Stimulated activated CD8-positive, alpha-beta memory T cell treated with anti-CD3 and anti-CD28 coated beads, Interleukin-7, amount 100 ng/mL, for 4 hours (primary cell): ENCODE measurements at regions not wholly inside any gene's neighbourhood (a gene's known extent, or its start where the extent isn't known, plus 50 kb on each side); places are given as distances from the start of the nearest gene placed in this dataset.

Experiments used
- DNase-seq, 2 donors: peaks; one replicate each; pipeline ENCODE4 v3.0.0-alpha.2; 2020; ENCODE audit warnings: low read depth in 2 of 2

DNA sequence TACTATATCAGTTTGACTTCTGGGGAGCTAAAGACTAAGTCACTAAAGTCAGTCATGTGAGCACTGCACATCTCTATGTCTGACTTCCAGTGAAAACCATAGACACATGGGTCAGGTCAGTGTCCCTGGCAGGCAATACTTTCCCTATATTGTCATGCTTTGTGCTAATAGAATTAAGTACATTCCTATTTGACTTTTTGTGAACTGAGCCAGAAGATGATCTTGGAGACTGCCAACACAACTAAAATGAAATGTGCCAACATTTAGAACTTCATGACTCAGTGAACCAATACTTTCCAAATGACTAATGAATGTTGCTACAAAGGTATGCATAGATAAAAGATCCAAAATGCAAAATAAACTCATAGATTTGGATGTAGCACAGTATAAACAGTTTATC lies 820.8 kb upstream of the FAM98A start:
- DNase-seq: no peak

DNA sequence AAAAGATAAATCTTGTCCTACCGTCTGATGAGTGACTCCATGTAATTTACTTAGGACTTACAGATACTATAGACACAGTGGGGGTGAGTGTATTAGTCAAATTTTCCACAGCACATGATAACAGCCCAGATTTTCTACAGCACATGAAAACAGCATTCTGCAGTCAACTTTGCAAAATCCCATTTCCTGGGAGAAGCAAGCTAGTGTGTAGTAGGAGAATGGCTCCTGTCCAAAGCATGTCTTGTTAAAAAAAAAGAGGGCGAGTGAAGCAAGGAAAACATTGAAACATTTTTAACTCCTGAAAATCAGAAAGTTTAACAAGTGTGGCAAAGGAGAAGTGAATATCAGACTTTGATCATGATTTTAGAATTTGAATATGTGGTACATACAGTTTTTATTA lies 817.8 kb upstream of the FAM98A start:
- no peak for DNase-seq

DNA sequence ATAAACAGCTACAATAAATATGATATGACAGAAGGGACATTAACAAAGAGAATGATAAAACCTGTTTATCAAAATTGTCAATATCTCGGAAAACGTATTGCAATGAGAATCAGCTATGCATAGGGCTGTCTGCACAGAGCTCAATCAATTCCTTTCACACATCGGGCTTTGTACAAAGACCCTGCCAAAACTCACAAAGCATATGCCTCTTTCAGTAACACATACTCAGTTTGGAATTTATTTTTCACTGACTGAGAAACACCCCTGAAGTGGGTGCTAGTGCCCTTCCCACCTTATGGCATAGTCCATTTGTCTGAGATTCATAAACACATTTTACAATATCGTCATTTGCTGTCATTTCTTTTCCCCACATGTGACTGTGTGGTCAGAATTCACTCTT lies 815.8 kb upstream of the FAM98A start:
- DNase-seq: no peak

DNA sequence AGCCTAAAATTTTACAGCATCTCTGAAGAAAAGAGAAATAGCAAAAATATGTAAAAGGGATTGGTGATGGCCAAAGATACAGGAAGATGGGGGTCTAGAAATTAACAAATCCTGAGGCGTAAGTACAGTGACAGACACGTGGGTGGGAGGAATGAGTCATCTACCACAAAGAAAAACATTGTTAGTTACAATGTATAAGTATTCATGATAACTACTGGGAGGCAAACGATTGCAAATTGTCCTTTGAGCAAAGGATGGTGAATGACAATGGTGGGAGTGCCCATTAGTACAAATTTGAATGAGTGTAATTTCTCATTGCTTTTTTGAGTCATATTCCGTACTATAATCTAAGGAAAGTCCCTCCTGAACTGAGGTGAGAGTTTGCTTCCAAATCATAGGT lies 809.0 kb upstream of the FAM98A start:
- no peak for DNase-seq

DNA sequence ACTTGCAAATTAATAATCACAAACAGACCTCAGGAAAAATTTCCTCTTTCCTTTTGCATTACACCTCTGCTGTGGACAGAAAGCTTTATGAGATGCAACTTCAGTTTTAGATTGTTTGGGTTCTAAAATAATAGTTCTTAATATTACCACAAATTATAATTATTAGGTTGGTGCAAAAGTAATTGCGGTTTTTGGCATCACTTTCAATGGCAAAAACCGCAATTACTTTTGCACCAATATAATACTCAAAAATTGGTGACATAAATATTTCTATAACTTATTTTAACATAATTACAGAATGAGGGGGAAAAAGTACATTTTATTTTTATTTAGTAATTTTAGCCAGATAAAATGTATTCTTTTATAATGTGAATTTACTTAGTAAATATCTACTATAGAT lies 804.4 kb upstream of the FAM98A start:
- DNase-seq: no peak

DNA sequence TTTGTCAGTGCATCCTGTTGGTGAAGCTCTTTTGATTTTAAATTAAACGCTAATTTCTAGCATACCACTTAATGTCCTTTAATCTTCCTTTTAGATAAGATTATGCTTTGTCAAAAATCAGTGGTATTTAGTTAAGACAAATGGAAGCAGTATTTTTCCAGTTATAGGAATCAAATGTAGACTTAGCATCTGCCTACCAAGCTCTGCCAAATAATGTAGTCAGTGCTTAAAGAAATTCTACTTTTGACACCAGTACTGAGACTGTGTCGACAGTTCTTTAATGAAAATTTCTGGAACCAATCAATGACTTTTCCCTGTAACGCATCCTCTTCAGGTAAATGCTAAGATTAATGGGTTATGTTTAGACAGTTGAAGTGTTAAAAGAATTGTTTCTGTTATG lies 803.3 kb upstream of the FAM98A start:
- no peak for DNase-seq

DNA sequence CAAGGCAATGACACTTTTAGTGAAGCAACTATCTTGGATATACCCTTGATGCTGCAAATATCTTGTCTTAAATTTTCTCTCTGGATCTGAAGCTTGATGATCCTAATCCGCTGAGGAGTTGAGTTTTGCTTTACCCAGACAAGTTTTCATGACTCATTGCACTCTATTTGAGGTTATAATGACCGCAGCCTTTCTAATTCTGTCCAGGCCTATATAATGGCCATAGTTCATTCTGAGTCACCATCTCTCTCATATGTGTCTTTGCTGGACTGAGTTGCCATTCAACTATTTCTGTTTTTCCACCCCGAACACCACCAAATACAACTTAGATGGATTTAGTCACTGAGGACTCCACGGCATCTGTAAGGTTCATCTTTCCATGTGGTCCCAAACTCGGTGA lies 802.1 kb upstream of the FAM98A start:
- no peak for DNase-seq

DNA sequence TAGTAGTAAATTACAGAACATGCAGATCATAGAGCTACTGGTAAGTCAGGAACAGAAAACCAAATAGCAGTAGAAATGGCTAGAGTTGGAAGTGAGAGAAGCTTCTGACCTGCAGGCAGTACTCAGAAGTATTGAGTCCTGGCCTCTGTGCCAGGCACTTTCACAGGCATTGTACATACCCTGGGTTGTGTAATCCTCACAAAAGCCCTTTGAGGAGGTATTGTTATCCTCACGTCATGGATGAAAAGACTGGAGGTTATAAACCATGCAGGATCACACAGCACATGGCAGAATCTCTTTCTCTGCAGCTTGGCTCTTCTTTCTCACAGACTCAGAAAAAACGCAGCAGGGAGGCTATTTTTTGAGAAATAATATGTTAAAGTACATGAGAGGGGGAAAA lies 789.3 kb upstream of the FAM98A start:
- DNase-seq: no peak

DNA sequence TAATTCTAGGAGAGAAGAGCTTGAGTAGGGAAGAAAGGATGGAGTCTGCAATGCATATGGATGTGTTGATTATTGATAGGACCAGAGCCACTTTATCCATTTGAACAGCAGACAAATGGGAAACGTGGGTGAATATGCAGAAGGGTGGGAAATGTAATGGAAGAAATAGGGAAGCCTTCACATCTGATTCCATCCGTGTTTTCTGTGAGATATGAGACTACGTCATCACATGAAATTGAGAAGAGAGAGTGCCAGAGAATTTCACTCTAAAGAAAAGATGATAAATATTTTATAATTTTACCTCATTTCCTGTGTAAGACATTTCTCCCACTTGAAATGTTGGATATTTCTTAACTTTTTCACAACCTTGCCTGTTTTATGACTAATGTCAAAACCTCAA lies 788.4 kb upstream of the FAM98A start:
- DNase-seq: no peak

DNA sequence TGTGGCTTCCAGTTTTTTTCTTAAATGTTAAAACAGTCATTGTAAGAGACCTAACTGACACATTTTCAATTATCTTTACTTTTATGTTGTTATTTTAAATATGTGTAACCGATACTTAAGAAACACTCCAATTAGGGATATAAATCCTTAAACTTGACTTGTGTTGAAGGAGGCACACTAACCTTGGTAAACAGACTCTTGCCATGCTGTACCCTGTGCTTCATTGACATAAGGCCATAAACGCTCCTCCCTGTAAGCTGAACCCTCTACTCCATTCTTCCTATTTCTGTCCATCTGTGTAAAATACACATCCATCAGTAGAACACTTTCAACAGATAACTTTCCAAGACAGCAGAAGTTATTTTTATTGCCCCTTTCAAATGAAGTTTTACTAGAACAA lies 780.5 kb upstream of the FAM98A start:
- no peak for DNase-seq

DNA sequence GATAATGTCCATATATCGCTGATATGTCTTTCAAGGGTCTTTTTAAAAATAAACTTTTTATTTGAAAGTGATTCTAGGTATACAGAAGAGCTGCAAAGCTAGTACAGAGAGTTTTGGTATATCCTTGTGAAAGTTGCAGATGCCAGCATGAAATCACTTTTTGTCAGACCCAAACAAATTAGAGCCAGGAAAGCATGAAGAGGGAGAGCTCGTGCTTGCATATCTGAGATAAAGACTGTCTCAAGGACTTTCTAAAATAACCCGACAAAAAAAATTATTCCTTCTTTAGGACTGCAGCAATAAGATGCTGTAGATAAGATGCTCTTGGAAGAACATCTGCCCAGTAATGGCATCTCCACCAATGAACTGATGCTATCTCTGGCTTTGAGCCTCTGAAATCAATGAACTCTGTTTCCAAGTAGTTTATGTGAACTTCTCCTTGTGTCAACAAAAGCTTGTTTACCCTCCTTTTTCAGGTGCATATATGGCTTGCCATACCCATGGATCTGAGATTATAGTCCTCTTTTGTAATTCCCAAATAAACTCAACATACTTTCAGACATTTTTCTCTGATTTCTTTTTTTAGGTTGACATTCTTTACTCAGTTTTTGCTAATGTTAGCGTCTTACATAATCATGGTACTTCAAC lies 774.6 kb upstream of the FAM98A start:
- DNase-seq: no peak

DNA sequence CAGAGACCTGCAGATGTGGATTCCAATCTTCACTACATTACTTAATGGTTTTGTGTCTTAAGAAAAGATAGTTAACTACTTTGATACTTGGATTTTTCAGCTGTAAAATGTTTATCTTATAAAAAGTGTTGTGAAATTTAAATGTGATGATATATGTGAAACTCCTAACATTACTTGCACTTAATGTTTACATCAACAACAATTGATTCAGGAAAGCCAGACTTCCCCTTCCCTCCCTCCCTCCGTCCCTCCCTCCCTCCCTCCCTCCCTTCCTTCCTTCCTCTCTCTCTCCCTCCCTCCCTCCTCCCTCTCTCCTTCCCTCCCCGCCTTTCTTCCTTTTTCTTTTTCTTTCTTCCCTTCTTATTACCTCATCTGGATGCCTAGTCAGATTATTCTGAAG lies 773.9 kb upstream of the FAM98A start:
- no peak for DNase-seq

DNA sequence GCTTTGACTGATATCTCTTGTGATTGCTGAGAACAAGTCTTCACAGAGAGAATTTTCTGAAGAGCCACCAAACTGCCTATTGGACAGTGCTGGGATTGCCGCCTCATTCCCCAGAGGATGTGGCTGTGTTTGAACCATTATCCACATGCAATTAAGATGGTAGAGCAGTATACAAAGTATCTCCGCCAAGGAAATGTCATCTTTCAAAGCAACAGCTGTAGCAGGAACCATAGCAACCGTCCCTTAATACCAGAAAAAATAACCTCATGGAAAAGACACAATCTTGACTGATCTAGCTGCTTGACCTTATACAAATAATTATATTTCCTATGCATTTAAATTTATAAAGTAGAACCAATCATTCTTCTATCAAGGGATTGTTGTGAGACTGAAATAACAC lies 772.6 kb upstream of the FAM98A start:
- no peak for DNase-seq

DNA sequence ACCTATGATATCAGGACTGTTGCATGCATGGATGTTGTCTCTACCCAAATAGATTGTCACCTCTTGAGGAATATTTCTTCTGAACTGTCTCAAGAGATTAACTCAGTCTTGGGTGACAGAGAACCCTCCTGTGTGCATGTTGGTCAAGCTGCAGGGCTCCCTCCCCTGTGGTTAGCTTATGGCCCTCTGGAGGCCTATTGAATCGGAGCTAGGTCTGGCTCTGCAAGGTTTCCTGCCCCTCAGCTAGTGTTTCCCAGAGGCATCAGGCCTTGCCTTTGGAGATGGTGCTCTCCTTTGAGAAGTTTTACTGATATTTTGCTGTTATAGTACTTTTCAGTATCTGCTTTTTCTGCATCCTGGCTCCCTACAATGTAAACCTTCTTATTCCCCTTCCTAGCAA lies 769.2 kb upstream of the FAM98A start:
- no peak for DNase-seq

DNA sequence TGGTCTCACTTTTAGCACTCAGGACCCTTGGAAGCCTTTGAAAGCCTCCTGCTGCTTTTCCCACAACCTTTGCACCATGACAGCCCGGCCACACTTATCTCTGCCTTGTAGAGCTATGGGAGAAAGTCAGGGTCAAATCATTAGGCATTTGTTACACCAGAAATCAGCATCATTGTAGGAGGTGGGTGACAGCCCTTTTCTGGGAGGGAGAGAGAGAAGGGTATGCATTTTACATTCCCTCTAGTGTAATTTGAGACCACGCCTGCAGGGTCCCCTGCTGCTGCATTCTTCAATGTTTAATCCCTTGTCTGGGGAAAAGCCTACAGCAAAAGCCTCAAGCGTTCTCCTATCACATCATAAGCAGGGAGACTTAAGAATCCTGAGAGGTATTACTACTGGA lies 766.8 kb upstream of the FAM98A start:
- no peak for DNase-seq

DNA sequence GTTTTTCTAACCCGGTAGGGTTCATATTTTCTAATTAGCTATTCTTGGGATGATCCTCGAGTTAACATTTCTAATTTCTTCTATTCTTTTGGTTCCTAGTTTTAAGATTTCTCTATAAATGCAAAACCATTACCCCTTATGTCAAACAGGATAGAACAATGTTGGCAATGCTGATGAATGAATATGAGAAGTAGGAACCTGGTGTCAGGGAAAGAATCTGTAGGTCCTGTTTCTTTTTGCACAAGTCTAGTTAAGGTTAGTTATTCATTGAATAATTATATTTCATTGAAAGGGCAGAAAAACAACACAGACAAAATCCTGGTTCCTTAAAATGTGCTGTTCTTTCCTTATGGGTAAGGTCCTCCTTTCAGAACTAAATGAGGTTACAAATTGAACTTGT lies 766.4 kb upstream of the FAM98A start:
- DNase-seq: no peak

DNA sequence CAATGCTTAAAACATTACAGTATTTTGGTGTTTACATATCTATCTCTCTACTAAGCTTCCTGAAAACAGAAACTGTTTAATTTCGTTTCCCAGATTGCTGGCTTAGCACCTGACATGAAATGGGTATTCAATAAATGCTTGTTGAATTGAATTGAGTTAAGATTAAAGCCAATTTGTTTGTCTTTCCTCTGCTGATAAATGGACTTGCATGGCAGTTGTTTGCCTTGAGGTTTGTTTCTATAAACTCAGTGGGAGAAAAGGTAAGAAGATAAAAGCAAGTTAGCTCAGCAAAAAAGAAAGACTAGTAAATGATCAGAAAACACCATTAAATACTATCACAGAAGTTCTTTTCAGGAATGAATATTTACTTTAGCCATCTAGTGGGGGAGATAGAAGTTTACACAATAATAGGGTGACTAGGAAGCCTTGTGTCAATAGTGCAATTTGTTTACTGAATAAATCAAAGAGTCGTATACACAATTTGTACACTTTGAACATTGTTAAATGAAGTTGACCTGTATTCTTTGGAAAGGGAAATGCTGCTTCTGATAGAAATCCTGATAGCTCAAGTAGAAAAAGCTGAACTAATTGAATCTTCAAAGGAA lies 754.5 kb upstream of the FAM98A start:
- no peak for DNase-seq

DNA sequence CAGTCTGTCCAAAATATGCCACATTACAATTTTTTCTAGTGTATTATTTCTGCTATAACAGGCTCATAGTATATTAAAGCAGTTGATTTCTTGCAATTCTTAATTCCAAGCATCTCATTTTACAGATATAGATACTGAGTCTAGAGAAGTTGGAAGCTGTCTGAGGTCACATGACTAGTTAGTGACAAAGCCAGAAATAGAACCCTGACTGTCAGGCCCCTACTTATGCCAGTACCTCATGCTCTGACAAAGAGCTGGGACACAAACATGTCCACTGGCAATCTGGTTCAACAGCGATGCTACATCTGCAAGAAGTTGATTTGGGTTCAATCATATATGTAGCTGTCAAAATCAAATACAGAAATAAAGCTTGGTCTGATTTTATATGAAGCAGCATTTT lies 750.4 kb upstream of the FAM98A start:
- DNase-seq: no peak

DNA sequence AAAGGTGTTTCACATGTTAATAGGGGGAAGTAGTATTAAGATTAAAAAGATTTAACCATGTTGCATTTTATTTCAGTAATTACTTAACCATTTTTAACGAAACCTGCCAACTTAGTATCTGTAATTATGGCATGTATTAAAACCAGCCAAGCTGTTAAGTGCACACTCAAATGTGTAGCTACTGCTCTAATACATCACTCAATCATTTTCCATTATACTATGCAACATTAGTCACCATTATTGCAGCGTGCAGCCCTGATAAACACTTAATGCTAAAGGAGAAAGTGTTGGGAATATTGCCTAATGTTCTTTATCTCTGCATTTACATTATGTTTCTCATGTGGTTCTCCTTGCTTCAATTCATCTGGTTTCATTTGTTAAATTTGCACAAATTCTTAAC lies 745.9 kb upstream of the FAM98A start:
- no peak for DNase-seq

DNA sequence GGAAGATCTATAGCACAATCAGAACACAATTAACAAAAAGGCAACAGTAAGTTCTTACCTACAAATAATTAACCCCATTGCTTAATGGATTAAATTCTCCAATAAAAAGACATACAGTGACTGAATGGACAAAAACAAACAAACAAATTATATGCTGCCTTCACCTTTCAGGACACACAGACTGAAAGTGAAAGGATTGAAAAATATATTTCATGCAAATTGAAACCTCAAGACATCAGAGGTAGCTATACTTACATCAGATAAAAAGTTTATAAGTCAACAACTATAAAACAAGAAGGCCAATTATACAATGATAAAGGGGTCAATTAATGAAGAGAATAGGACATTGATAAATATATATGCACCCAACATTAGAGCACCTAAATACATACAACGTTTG lies 741.2 kb upstream of the FAM98A start:
- DNase-seq: no peak

DNA sequence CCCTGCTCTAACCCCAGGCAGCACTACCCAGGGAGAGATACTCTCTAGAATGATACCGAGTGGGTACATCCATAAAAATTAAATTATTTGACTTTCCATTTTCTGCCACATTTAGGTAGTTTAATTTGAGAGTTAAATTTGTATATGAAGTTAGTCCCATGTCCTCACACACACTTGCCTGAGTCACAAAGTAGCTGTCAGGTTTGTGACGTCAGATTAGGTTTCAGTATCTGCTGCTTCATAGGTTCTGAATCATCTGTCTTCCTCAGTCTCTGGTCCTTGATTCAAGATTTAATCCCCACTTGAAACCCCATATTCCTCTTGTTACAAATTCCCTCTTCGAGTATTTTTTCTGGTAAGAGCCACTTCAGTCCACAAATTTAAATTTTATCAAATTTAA lies 738.6 kb upstream of the FAM98A start:
- no peak for DNase-seq

DNA sequence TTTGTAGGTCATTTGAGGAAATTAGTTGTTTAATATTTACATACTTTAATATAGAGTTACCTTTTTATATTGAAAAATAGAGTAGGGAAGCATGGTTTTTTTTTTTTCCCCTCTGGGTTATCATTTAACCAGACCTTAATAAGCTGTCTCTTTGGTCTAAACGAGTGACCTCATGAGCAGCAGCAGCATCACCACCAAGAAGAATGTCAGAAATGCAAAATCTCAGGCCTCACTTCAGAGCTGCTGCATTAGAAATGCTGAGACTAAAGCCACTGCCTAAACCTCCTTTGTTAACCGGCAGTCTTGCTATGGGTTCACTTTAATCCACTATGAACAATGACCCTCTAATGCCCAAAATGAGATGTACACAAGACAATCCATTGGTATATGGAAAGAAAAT lies 733.7 kb upstream of the FAM98A start:
- DNase-seq: no peak

DNA sequence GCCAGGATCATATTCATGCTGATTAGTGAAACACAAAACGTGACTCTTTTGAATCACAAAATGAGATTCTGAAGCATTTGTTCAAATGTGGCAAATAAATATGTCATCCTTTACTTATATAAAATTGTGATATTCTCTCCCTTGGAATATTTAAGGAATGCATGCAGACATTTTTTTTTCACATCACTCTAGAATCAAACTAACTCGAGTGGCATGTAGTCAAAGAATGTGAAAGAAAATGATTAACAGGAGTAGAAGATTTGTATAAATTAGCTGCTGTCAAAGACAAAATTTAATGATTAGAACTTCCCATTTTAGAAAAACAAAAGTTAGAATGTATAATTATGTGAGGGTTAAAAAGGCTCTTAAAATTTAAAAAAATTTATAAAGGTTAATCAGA lies 721.0 kb upstream of the FAM98A start:
- DNase-seq: no peak

DNA sequence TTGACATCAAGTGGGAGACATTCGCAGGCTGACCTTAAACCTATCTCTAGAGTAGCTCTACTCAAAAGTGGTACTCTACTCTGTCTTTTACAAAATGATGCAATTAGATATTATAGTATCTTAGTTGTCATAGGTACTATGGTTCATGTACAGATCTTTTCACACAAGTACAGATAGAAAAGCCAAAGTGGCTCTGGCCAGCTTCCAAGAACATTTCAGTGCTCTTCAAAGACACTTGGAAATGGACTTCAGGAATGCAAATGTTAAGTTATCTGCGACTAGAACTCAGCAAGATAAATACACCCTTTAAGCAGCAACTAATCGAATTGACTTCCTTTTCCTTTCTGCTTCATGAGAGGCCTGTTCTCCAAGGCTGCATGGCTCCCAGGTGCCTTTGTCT lies 718.7 kb upstream of the FAM98A start:
- DNase-seq: no peak
